HCT116 (cell line): ENCODE measurements at regions not wholly inside any gene's neighbourhood (a gene's known extent, or its start where the extent isn't known, plus 50 kb on each side); places are given as distances from the start of the nearest gene placed in this dataset.

Source experiments
- ATF3 ChIP-seq: IDR thresholded peaks from 2 replicates; pipeline ENCODE4 v1.6.1; 2012
- CEBPB ChIP-seq: IDR thresholded peaks from 2 replicates; pipeline ENCODE4 v1.6.1; 2012; ENCODE audit warnings: low read depth
- CTCF ChIP-seq, 3 experiments: fragments of 200-600 bp in 1 of 3; sonication (generic) in 1 of 3; IDR thresholded peaks in 2 of 3; conservative IDR thresholded peaks in 1 of 3; 2 replicates each; pipeline ENCODE4 v1.5.1; 2012 to 2017; ENCODE audit warnings: low read depth in 2 of 3, low read length in 2 of 3, antibody characterized with exemption in 1 of 3, borderline replicate concordance in 1 of 3, control low read depth in 1 of 3, mild to moderate bottlenecking in 1 of 3, mixed read lengths in 1 of 3, mixed run types in 1 of 3, moderate library complexity in 1 of 3; ENCODE audit not compliant: insufficient read depth in 1 of 3
- EZH2phosphoT487 ChIP-seq: fragments of 200-600 bp; IDR thresholded peaks from 2 replicates; pipeline ENCODE4 v1.6.1; 2018; ENCODE audit warnings: antibody characterized with exemption, borderline replicate concordance
- POLR2A ChIP-seq: IDR thresholded peaks from 2 replicates; pipeline ENCODE4 v1.7.0; 2011; ENCODE audit warnings: borderline replicate concordance; ENCODE audit not compliant: insufficient read depth, insufficient read length; ENCODE audit errors: extremely low read depth
- POLR2AphosphoS5 ChIP-seq: IDR thresholded peaks from 2 replicates; pipeline ENCODE4 v1.6.1; 2011; ENCODE audit warnings: mild to moderate bottlenecking, low read depth, low read length, moderate library complexity

GRCh38 chr5:53183880-53184279 lies 74.3 kb upstream of the MOCS2 start:
- TF ChIP-seq POLR2AphosphoS5 (no peak), EZH2phosphoT487 (no peak), CTCF (IDR thresholded peaks at IDR 0.05 in 2 of 3, conservative IDR thresholded peaks at IDR 0.05 in 1 of 3; ENCODE audit: borderline replicate concordance in 1 of 3, insufficient read depth in 1 of 3, low read depth in 2 of 3, low read length in 2 of 3) (no peak), ATF3 (no peak), POLR2A (no peak), CEBPB (no peak)
